ENCODE measurements at regions not wholly inside any gene's neighbourhood (a gene's known extent, or its start where the extent isn't known, plus 50 kb on each side); places are given as distances from the start of the nearest gene placed in this dataset.
"Not testable (repeated sequence)": the region's sequence is repeated elsewhere in the genome, so short reads cannot be mapped to it uniquely, and the experiment has no call there.

GRCh38 chr7:355568-355967 is 65.6 kb downstream of the FOXL3 start:
- no peak for DNase-seq
- in situ Hi-C loops (cut with MboI; ENCODE audit: low pct_unique_long_range_greater_than_20kb, low sequenced_read_pairs) = no loop called here

GRCh38 chr7:356087-356486 is 66.1 kb downstream of the FOXL3 start:
- in situ Hi-C loops (cut with MboI; ENCODE audit: low pct_unique_long_range_greater_than_20kb, low sequenced_read_pairs) = no loop called here

GRCh38 chr7:356691-357462 is 66.9 kb downstream of the FOXL3 start:
- no peak for DNase-seq
- in situ Hi-C loops (cut with MboI; ENCODE audit: low pct_unique_long_range_greater_than_20kb, low sequenced_read_pairs) = no loop called here

More at GRCh38 chr7:356087-356486, 66.1 kb downstream of the FOXL3 start:
- no peak for DNase-seq

- no peak for DNase-seq
- in situ Hi-C loops (cut with MboI; ENCODE audit: low pct_unique_long_range_greater_than_20kb, low sequenced_read_pairs) = no loop called here
These were observed 67.7 kb downstream of the FOXL3 start for GRCh38 chr7:357531-358209.

GRCh38 chr7:358352-358751 is 68.4 kb downstream of the FOXL3 start:
- DNase-seq = no peak
- in situ Hi-C loops (cut with MboI; ENCODE audit: low pct_unique_long_range_greater_than_20kb, low sequenced_read_pairs) = no loop called here

DNA sequence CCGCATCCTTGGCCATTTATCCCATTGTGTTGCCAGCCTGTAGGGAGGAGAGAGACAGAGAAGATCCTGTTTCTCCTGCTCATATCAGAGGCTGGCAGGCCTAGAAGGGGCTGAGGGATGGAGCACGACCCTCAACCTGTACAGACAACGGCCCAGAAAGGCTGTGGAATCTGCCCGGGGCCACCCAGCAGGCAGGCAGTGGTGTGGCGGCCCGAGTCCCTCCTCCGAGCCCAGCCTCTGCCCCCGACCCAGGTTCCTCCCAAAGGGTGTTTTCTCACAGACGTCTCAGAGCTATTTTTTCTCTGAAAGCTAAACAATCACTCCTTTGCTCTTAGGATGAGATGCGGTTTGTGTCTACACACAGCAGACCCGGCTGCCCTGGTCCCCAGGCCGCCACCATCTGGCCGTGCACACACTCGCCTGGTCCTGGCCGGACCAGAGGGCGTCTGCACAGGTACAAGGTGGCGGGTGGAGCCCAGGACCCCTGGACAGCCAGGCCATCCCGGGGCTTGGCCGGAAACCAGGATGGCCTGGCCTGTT is 69.3 kb downstream of the FOXL3 start:
- in situ Hi-C loops (cut with MboI; ENCODE audit: low pct_unique_long_range_greater_than_20kb, low sequenced_read_pairs) = no loop called here
- no peak for DNase-seq

DNA sequence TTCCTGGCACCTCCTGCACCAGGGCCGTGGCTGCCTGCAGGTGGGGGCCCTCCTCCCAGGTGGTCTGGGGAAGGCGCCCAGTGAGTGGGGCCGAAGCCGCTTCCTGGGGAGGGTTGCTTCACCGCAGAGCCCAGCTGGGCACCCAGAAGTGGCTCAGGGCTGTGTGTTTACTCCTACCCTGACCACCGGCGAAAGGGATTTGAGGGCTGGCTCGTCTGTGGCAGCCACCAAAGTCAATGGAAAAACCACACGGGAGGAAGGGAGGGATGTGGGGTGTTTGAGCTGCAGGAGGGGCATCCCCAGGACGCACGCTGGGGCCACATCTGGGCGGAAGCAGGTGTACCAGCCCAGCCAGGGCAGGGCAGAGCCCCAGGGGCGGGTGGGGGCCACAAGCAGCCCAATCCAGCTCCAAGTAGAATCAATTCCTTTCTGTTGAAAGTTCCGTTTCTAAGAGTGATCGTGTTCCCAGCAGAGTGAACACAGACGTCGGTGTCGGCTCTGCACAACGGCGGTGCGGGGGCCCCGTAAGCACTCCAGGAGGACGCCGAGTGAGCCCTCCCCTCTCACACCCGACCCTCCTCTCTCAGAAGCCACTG is 69.9 kb downstream of the FOXL3 start:
- in situ Hi-C loops (cut with MboI; ENCODE audit: low pct_unique_long_range_greater_than_20kb, low sequenced_read_pairs) = no loop called here
- DNase-seq = no peak

- in situ Hi-C loops (cut with MboI; ENCODE audit: low pct_unique_long_range_greater_than_20kb, low sequenced_read_pairs) = no loop called here
- no peak for DNase-seq
These were observed 70.6 kb downstream of the FOXL3 start for GRCh38 chr7:360454-361100.

- in situ Hi-C loops (cut with MboI; ENCODE audit: low pct_unique_long_range_greater_than_20kb, low sequenced_read_pairs); DNase-seq: not testable (repeated sequence)
These were observed 71.2 kb downstream of the FOXL3 start for GRCh38 chr7:361182-361581.

DNA sequence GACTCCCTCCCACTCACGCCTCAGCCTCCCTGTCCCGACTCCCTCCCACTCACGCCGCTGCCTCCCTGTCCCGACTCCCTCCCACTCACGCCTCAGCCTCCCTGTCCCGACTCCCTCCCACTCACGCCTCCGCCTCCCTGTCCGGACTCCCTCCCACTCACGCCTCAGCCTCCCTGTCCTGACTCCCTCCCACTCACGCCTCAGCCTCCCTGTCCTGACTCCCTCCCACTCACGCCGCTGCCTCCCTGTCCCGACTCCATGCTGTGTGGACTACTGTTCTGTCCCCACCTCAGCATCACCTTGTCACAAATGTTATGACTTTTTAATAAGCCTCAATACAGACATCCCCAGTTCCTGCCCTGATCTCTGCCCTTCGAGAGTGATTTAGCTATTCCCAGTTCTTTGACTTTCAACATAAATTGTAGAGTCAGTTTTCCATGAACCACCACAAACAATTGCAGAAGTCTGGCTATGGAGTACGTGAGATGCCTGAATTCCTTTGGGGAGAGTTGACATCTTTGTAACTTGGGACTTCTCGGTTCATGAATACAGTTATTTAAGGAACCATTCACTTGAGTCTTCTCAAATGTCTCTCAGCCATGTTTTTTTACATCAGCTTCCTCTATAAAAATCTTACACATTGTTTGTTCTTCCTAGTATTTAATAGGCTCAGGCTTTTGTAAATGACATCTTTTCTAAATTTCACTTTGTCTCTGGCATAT is 71.9 kb downstream of the FOXL3 start:
- in situ Hi-C loops (cut with MboI; ENCODE audit: low pct_unique_long_range_greater_than_20kb, low sequenced_read_pairs) = no loop called here
- no peak for DNase-seq

GRCh38 chr7:362402-363096 is 72.6 kb downstream of the FOXL3 start:
- in situ Hi-C loops (cut with MboI; ENCODE audit: low pct_unique_long_range_greater_than_20kb, low sequenced_read_pairs) = no loop called here

DNA sequence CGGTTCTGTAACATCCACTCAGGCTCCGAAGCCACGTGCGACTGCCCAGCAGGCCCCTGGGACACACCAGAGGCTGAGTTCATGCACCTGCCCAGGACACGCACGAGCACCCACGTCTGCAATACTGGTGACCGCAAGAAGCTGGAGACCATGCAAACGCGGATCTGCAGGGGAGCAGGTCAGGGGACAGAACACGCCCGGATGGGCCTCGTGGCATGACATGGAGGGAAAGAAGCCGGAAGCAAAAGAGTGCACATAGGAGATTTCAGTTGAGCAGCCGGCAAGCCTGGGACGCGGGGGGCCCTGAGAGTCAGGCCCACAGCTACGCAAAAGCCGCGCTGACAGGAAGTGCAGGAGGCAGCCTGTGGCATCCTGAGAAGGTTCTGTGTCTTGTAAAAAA is 73.7 kb downstream of the FOXL3 start:
- no peak for DNase-seq
- in situ Hi-C loops (cut with MboI; ENCODE audit: low pct_unique_long_range_greater_than_20kb, low sequenced_read_pairs) = no loop called here

More at GRCh38 chr7:362402-363096, 72.6 kb downstream of the FOXL3 start:
- peak; percentile 60 for DNase-seq

- DNase-seq = no peak
- in situ Hi-C loops (cut with MboI; ENCODE audit: low pct_unique_long_range_greater_than_20kb, low sequenced_read_pairs) = no loop called here
These were observed 74.6 kb downstream of the FOXL3 start for GRCh38 chr7:364536-364935.

GRCh38 chr7:365593-365992 is 75.6 kb downstream of the FOXL3 start:
- in situ Hi-C loops (cut with MboI; ENCODE audit: low pct_unique_long_range_greater_than_20kb, low sequenced_read_pairs) = no loop called here
- no peak for DNase-seq

GRCh38 chr7:366161-366803 is 76.3 kb downstream of the FOXL3 start:
- in situ Hi-C loops (cut with MboI; ENCODE audit: low pct_unique_long_range_greater_than_20kb, low sequenced_read_pairs) = no loop called here
- DNase-seq = peak; percentile 76

- in situ Hi-C loops (cut with MboI; ENCODE audit: low pct_unique_long_range_greater_than_20kb, low sequenced_read_pairs) = no loop called here
- no peak for DNase-seq
These were observed 77.5 kb downstream of the FOXL3 start for GRCh38 chr7:367351-367901.

GRCh38 chr7:368651-369475 is 78.9 kb downstream of the FOXL3 start:
- in situ Hi-C loops (cut with MboI; ENCODE audit: low pct_unique_long_range_greater_than_20kb, low sequenced_read_pairs) = no loop called here

More at GRCh38 chr7:368651-369475, 78.9 kb downstream of the FOXL3 start:
- DNase-seq = no peak

Data from KBM-7 (cell line).